Vagina (tissue), 2 donors: ENCODE measurements at regions not wholly inside any gene's neighbourhood (a gene's known extent, or its start where the extent isn't known, plus 50 kb on each side); places are given as distances from the start of the nearest gene placed in this dataset.

ENCODE experiments used
- DNase-seq, 2 donors: peaks; one replicate each; pipeline ENCODE4 v3.0.0-alpha.2; 2017; ENCODE audit errors: extremely low spot score in 2 of 2
- H3K27ac ChIP-seq: fragments of 200-600 bp; sonication (generic); one replicate; pipeline ENCODE4 v1.5.1; 2019
- H3K27me3 ChIP-seq: fragments of 200-600 bp; sonication (generic); one replicate; pipeline ENCODE4 v1.5.1; 2019
- H3K36me3 ChIP-seq, 2 donors: fragments of 200-600 bp; sonication (generic); one replicate each; pipeline ENCODE4 v1.5.1; 2017 to 2019
- H3K4me1 ChIP-seq: fragments of 200-600 bp; sonication (generic); one replicate; pipeline ENCODE4 v1.5.1; 2019
- H3K4me3 ChIP-seq, 2 donors: fragments of 200-600 bp; sonication (generic); 1 replicate in 1 of 2; 2 replicates in 1 of 2; pipeline ENCODE4 v1.5.1; 2016 to 2019
- H3K9me3 ChIP-seq: fragments of 200-600 bp; sonication (generic); one replicate; pipeline ENCODE4 v1.5.1; 2019
- POLR2A ChIP-seq, 2 donors: fragments of 450-650 bp; IDR thresholded peaks; one replicate each; pipeline ENCODE4 v1.6.1; 2017; ENCODE audit warnings: antibody characterized with exemption in 2 of 2, mild to moderate bottlenecking in 2 of 2, moderate library complexity in 2 of 2
- POLR2AphosphoS5 ChIP-seq, 2 donors: sonication (generic); formaldehyde crosslinking; IDR thresholded peaks; one replicate each; pipeline ENCODE4 v1.9.0; 2017; ENCODE audit warnings: antibody characterized with exemption in 2 of 2, mild to moderate bottlenecking in 2 of 2, low read depth in 1 of 2; ENCODE audit not compliant: insufficient read depth in 1 of 2
- intact Hi-C: fragments of 100-400 bp; cut with DNase I; formaldehyde crosslinking; loops from one replicate; pipeline ENCODE4 v1.15.1; 2023
- TF ChIP-seq, protein P1 (sequence below), 3 experiments: fragments of 450-650 bp in 2 of 3; fragments of 200-600 bp in 1 of 3; sonication (generic) in 1 of 3; IDR thresholded peaks; one replicate each; pipeline ENCODE4 v1.5.1; 2017 to 2019; ENCODE audit warnings: antibody characterized with exemption in 3 of 3, mild to moderate bottlenecking in 2 of 3, moderate library complexity in 2 of 3

DNA sequence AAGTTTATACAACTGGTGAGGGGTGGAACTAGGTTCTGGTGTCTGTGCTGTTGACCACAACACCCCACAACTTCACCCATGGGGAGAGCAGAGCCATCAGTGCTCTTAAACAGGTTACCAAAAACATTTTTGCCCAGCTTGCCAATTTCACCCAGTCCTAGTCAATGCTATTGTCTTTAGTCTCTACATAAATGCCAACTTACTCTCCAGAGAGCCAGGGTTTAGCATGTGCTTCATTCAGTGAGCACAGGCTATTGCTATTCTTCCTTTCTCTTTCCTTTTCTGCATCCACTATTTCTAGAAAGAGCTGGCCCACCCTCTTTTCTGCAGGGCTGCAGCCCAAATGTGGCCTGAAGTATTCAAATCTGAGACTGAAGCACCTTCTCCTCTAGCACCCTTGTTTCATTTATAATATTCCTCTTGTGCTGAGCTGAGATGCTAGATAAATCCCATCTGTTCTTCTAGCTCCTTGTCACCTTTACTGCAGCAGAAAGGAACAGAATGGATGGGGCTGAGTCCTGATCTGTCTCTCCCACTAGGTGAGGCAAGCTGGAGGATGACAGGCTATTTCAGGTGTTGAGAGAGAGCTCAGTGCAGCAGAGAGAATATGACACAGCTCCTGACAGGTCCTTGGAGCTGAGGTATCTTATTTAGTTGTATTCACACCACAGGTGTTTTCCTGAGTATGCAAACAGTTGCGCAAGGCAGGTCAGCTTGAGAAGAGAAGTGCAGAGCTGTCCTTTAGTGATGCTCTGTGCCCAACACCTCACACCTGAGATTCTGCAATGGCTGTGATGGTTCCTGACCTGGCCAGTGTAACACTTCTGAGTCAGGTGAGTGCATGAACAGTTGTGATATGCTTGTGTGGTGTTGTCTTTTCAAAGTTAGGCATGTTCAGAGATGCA, 819.2 kb downstream of the CCSER2 start:
- TF ChIP-seq, protein P1, sequence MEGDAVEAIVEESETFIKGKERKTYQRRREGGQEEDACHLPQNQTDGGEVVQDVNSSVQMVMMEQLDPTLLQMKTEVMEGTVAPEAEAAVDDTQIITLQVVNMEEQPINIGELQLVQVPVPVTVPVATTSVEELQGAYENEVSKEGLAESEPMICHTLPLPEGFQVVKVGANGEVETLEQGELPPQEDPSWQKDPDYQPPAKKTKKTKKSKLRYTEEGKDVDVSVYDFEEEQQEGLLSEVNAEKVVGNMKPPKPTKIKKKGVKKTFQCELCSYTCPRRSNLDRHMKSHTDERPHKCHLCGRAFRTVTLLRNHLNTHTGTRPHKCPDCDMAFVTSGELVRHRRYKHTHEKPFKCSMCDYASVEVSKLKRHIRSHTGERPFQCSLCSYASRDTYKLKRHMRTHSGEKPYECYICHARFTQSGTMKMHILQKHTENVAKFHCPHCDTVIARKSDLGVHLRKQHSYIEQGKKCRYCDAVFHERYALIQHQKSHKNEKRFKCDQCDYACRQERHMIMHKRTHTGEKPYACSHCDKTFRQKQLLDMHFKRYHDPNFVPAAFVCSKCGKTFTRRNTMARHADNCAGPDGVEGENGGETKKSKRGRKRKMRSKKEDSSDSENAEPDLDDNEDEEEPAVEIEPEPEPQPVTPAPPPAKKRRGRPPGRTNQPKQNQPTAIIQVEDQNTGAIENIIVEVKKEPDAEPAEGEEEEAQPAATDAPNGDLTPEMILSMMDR (IDR thresholded peaks at IDR 0.05): no peak
- no peak for TF ChIP-seq POLR2AphosphoS5 (IDR thresholded peaks at IDR 0.05; ENCODE audit: insufficient read depth in 1 of 2, low read depth in 1 of 2)
- TF ChIP-seq POLR2A (IDR thresholded peaks at IDR 0.05): no peak
- Histone ChIP-seq H3K36me3 (no peaks in the 10 kb centered on the region), H3K4me3 (no peak overlapping the region), H3K4me1 (no peaks in the 10 kb centered on the region), H3K9me3 (no peaks in the 10 kb centered on the region), H3K27me3 (no peaks in the 10 kb centered on the region), H3K27ac (no peak overlapping the region)
- intact Hi-C loops: no loop called here
- no peak for DNase-seq

DNA sequence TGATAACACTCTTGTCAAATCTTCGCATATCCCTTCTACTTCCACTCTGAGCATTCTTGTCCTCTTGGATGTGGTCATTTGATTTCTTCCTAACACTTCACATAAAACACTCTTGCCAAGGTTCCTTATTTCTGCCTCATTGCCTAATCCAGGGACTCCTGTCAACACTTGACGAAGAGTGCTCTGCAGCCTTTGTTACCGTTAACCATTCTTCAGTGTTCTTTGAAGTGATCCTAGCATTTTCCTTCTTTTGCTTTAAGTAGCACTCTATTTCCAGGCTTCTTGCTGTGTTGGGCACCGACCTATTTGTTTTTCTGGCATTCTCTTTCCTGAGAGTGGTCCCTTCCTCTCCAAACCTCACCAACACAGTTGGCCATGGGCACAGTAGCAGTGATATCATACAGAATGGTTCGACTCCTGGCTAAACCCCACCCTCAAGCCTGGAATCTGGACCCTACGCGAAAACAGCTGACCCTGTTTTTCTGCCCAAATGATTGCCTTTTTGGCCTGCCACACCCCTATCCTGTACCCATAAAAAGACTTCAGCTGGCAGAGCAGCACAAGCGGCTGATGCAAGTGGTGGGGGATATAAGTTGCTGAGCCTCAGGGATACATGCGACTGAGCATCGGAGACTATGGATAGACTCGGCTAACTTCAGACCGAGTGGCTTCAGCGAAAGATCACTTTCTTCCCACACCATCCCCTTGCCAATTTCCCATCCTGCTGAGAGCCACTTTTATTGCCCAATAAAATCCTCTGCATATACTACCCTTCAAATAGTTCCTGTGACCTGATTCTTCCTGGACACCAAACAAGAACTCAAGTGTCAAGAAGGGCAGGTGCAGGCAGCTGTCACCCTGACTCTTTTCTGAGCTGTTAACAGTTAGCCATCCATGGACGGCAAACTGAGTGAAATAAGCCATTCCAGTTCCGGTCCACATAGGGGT, 820.6 kb downstream of the CCSER2 start:
- no peak overlapping the region for H3K4me3 ChIP-seq
- no peak overlapping the region for H3K27ac ChIP-seq
- H3K9me3 ChIP-seq: no peaks in the 10 kb centered on the region
- H3K4me1 ChIP-seq: no peaks in the 10 kb centered on the region
- DNase-seq: no peak
- TF ChIP-seq POLR2AphosphoS5 (IDR thresholded peaks at IDR 0.05; ENCODE audit: insufficient read depth in 1 of 2, low read depth in 1 of 2): no peak
- no peak for TF ChIP-seq POLR2A (IDR thresholded peaks at IDR 0.05)
- TF ChIP-seq, protein P1 (IDR thresholded peaks at IDR 0.05): no peak
- H3K27me3 ChIP-seq: no peaks in the 10 kb centered on the region
- intact Hi-C loops: no loop called here
- no peaks in the 10 kb centered on the region for H3K36me3 ChIP-seq

DNA sequence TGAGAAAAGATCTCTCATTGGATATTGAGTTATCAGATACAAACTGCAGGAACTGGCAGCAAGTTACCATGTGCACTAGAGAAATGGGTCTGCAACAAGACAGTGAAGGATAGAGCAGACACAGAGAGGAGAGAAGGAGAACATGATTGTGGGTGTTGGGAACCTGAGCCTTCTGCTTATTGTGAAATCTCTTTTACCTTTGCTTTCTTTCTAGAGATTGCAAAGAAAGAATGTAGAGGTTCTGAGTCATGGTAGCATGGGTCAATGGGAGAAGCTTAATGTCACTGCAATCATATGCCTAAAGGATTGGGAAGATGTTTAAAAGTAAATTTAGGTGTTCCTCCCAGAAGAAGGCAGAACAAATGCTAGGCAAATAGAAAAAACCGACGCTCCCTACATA, 821.4 kb downstream of the CCSER2 start:
- intact Hi-C loops: no loop called here
- H3K4me1 ChIP-seq: no peaks in the 10 kb centered on the region
- TF ChIP-seq, protein P1 (IDR thresholded peaks at IDR 0.05): no peak
- TF ChIP-seq POLR2A (IDR thresholded peaks at IDR 0.05): no peak
- no peak for TF ChIP-seq POLR2AphosphoS5 (IDR thresholded peaks at IDR 0.05; ENCODE audit: insufficient read depth in 1 of 2, low read depth in 1 of 2)
- H3K36me3 ChIP-seq: no peaks in the 10 kb centered on the region
- DNase-seq: no peak
- H3K27ac ChIP-seq: no peak overlapping the region
- H3K4me3 ChIP-seq: no peak overlapping the region
- no peaks in the 10 kb centered on the region for H3K27me3 ChIP-seq
- H3K9me3 ChIP-seq: no peaks in the 10 kb centered on the region

DNA sequence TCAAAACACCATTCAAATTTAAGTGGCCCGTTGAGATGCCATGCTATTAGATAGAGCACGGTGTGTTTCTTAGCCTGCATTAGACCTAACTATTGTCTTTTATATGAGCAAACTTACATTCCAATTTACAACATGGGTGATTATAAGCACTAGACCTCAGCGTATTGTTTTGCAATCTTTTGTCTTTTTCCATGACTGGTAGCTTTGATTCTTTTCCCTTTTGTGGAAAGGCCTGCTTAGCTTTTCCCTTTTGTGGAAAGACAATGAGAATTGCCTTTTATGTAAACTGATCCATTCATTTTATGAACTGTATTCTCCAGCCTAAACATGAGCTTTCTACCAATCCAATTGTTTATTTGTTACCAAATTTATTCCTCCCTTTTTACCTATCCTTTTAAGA, 823.1 kb downstream of the CCSER2 start:
- Histone ChIP-seq H3K9me3 (no peaks in the 10 kb centered on the region), H3K36me3 (no peaks in the 10 kb centered on the region), H3K4me3 (no peak overlapping the region), H3K4me1 (no peaks in the 10 kb centered on the region), H3K27me3 (no peaks in the 10 kb centered on the region), H3K27ac (no peak overlapping the region)
- TF ChIP-seq POLR2AphosphoS5 (IDR thresholded peaks at IDR 0.05; ENCODE audit: insufficient read depth in 1 of 2, low read depth in 1 of 2) (no peak), POLR2A (IDR thresholded peaks at IDR 0.05) (no peak)
- TF ChIP-seq, protein P1 (IDR thresholded peaks at IDR 0.05): no peak
- DNase-seq: no peak
- intact Hi-C loops: no loop called here
